Left cardiac atrium (tissue), 4 donors: ENCODE measurements at regions not wholly inside any gene's neighbourhood (a gene's known extent, or its start where the extent isn't known, plus 50 kb on each side); places are given as distances from the start of the nearest gene placed in this dataset.
"Not testable (repeated sequence)": the region's sequence is repeated elsewhere in the genome, so short reads cannot be mapped to it uniquely, and the experiment has no call there.

Experiments used
- ATAC-seq, 2 donors: fragments of 200-7000 bp; cut with Tn5 transposase; one replicate each; pipeline ENCODE4 v1.9.1; 2020; ENCODE audit warnings: mild to moderate bottlenecking in 2 of 2, moderate library complexity in 2 of 2
- DNase-seq: peaks from one replicate; pipeline ENCODE4 v3.0.0-alpha.2; 2020
- intact Hi-C, 2 donors: fragments of 100-400 bp; cut with DNase I; formaldehyde crosslinking; loops; one replicate each; pipeline versions ENCODE4 v1.14.1 to v1.15.1; 2022 to 2023
- donor health status: DM: no; HTN: yes; CAD: no.
- donor health status: DM: no; HTN: yes; CAD: no; lungs with severe emphysema.
- donor health status: DM: yes; HTN: yes; CAD: no.
- donor health status: Dilated cardiomyopathy.

DNA sequence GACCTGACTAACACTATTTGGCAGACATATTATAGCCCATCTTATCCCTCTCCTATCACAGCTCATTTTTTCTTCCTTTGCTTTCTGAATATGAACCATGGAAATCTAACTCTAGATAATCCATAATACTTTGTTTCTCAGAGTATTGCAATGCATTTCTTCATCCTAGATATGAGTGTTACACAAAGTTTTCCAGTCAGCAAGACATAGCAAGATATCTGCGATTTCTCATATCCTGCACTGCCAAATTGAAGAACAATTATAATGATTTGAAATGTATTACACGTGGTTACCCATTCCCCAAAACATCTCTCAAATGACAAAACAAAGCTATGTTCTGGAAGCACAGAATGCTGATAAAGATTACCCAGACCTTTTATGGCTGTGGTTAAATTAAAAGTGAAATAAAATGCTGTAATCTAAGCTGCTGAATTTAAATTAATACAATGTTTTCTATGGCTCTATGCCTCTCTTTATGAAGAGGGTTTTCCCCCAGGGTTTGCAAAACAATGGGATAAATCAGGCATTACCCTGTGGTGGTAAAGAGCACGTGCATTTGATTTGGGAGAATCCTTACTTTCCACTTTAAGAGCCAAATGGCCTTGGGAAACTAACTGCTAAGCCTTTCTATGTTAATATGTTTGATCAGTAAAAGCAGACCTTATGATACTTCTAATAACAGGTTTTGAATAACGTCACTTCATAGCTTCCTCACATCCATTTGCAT is 1291.0 kb upstream of the CNTN5 start:
- ATAC-seq (no peak), DNase-seq (no peak)
- intact Hi-C loops, result no loop called here

DNA sequence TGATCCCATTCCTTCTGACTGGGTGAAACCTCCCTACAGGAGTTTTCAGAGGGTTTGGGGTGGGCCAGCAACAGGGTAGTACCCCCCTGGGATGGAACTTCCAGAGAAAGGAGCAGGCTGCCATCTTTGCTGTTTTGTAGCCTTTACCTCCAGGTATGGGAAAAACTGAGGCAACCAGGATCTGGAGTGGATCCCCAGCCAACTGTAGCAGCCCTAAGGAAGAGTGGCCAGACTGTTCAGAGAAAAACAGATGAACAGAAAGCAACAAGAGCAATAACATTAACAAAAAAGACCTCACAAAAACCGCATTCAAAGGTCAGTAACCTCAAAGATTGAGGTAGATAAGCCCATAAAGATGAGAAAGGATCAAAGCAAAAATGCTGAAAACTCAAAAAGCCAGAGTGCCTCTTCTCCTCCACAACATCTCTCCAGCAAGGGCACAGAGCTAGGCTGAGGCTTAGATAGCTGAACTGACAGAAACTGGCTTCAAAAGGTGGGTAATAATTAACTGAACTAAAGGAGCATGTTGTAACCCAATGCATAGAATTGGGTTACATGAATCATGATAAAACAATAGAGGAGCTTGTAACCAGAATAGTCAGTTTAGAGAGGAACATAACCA is 1288.6 kb upstream of the CNTN5 start:
- intact Hi-C loops, result no loop called here
- ATAC-seq (no peak), DNase-seq (no peak)

DNA sequence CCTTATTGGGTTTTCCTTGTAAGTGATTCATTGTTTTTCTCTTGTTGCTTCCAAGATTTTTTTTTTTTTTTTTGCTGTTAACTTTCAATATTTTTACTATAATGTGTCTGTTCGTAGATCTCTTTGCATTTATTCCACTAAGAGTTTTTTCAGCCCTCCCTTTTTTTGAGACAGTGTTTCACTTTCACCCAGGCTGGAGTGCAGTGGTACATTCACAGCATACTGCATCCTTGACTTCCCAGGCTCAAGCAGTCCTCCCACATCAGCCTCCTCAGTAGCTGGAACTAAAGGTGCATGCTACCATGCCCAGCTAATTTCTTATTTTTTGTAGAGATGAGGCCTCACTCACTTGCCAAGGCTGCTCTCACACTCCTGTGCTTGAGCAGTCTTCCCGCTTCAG is 1282.0 kb upstream of the CNTN5 start:
- intact Hi-C loops, result no loop called here
- DNase-seq, result no peak
- ATAC-seq, result peak in 1 of 2 donors; percentile 22

DNA sequence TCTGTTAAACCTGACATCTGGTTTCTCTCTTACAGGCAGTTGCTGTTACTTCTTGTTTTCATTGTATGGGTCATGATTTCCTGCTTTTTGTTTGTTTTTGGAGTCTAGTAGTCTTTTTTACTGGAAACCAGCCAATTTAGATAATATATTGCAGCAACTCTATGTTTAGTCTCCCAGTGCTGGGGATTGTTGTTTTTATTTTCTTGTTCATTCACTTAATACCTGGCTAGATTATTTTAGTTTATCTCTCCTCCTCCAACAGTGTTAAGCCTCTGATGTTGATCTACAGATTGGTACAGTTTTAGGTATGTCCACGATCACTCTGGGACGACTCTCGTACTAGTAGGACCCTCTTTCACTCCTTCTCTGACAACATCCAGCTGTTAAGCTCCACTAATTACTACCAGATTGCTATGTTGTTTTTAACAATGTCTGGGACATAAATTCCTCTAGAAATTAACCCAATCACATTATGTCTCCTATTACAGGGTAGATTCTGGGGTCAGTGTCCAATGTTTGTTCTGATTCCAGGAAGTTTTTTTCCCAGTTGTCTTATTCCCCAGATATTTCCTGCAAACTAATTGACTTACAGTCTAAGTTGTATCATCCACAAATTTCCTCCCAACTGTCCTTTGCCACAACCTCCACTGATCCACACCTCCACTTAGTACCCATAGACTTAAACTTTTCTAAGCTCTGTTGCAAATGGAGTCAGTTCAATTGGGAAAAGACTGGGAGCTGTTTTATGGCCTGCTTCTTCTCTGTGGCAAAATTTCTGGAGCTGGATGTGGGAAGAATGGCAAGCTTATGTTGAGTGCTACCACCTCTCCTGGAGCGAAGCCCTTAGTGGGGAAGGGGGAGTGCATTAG is 1280.6 kb upstream of the CNTN5 start:
- no peak for DNase-seq
- ATAC-seq, result peak; percentile 71 to 92
- intact Hi-C loops, result no loop called here

DNA sequence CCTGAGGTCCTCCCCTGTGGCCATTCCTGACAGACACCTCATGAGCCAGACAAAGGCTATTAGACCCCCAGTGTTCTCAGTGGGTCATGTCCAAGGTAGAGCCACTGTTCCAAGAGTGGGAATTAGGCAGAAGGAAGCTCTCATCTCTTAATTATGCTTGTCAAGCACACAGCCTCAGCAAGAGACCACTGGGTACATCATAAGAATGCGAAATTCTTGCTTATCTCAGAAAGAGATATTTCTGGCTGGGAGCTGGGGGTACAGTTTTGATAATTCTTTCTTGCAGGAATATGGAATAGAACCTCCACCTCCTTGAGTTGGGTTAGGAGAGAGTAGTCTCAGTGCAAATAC is 1280.0 kb upstream of the CNTN5 start:
- intact Hi-C loops, result no loop called here

DNA sequence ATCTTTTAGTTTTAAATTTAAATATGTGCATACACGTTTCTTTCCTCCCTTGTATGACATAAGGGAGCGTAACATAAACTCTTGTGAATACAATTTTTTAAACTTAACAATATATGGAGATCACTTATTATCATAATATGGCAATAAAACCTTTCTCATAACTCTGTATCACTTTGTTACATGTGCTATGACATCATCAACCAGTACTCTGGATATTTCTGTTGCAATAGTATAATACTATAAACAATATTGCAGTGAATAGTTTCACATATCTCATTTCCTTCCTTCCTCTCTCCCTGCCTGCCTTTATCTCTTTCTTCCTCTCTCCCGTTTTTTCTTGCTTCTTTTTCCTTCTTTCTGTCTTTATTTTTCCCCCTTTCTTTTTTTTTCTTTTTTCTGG is 1278.0 kb upstream of the CNTN5 start:
- DNase-seq, result no peak
- intact Hi-C loops, result no loop called here
- no peak for ATAC-seq

More for the DNA sequence above, 1280.0 kb upstream of the CNTN5 start:
- DNase-seq (no peak), ATAC-seq (peak; percentile 29 to 30)

DNA sequence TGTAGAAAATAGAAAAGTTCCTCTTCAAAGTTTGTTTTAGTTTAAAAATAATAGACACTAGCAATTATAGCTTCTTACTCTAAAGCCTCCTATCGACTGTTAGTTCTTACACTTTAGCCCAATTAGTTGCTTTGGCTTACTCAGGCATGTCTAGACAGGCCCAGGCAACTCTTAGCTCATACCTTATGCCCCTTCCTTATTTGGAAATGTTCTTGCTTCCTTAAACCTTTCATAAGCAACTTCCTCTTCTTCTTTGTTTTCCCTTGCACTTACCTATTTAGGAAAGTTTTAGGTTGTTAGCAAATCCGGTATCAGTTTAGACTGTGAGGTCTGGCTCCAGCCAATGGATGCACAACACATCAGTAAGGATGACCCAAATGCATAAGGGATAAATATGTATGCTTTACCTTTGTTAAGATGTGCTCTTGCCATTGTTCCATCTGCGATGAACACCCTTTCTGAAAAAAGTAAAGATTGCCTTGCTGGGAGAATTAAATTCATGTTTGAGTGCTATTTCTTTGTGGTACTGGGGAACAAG is 1277.5 kb upstream of the CNTN5 start:
- intact Hi-C loops, result no loop called here

DNA sequence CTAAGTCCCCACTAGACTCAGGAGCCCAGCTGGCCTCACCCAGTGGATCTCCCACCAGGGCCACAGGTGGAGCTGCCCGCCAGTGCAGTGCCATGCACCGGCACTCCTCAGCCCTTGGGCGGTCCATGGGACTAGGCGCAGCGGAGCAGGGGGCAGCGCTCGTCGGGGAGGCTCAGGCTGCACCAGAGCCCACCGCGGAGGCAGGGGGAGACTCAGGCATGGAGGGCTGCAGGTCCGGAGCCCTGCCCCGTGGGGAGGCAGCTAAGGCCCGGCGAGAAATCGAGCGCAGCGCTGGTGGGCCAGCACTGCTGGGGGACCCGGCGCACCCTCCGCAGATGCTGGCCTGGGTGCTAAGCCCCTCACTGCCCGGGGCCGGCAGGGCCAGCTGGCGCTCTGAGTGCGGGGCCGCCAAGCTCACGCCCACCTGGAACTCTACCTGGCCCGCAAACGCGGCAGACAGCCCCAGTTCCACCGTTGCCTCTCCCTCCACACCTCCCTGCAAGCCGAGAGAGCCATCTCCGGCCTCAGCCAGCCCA is 1275.2 kb upstream of the CNTN5 start:
- ATAC-seq (no peak), DNase-seq (no peak)
- intact Hi-C loops, result no loop called here

More for the DNA sequence above, 1277.5 kb upstream of the CNTN5 start:
- DNase-seq (no peak), ATAC-seq (no peak)

DNA sequence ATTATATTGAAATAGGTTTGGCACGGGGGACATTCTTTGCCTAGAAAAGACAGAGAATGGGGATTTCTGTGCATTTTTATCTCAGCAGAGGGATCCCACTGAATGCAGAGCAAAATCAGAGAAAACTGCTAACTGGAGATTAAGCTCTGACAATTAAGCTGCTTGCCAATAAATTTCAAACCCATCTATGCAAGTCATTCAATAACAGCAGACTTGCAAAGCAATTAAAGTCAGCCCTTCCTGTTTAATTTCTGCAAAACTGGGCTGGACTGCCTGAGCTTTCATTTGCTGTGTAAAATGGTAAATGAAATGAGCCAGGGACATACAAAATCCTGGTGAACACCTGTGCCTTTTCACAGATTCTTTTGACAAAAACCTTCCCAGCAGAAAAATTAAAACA is 1273.9 kb upstream of the CNTN5 start:
- intact Hi-C loops, result no loop called here
- DNase-seq, result no peak
- no peak for ATAC-seq

DNA sequence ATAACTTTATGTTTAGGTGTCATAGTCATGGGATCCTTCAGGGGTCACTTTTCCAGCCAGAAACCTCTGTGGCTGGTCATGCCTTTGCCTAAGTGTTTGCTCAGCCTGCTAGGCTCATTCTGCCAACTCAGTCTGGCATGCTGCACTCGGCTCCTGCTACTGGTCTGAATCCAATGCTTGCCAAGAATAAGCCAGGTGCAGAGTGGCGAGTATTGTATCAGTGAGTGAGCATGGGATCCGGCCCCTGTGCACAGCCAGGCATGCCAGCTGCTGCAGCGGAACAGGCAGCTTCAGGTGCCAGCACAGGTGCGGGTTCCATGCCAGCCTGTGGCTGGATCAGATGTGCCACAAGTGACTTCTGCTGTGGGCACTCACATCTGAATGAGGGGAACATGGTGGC is 1269.3 kb upstream of the CNTN5 start:
- peak; percentile 44 to 57 for ATAC-seq
- DNase-seq, result no peak
- intact Hi-C loops, result no loop called here

DNA sequence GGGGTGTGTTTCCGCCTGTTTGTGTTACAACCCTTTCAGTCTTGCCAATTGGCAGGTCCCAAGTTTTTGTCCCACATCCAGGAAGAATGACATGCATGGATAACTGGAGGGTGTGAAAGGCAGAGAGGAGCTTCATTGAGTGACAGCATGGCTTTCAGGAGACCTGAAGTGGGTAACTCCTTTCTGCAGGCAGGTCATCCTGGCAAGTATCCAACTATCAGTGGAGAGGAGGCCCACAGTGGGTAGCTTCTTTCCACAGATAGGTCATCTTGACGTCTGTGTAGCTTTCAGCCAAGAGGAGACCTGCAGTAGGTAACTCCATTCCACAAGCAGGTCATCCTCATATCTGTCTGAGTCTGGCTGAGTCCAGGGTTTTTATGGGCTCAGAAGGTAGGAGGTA is 1268.8 kb upstream of the CNTN5 start:
- intact Hi-C loops, result no loop called here
- ATAC-seq, result no peak

DNA sequence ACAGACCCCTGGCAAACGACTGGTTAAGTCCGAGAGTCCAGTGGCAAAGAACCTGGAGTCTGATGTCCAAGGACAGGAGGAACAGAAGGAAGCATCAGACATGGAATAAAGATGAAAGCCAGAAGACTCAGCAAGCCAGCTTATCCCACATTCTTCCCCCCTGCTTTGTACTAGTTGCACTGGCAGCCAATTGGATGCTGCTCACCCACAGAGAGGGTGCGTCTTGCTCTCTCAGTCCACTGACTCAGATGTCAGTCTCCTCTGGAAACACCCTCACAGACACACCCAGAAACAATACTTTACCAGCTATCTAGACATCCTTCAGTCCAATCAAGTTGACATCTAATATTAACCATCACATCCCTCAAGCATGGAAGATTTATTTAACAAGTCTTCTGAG is 1265.8 kb upstream of the CNTN5 start:
- intact Hi-C loops, result no loop called here
- DNase-seq (no peak), ATAC-seq (no peak)

More for the DNA sequence above, 1268.8 kb upstream of the CNTN5 start:
- no peak for DNase-seq

DNA sequence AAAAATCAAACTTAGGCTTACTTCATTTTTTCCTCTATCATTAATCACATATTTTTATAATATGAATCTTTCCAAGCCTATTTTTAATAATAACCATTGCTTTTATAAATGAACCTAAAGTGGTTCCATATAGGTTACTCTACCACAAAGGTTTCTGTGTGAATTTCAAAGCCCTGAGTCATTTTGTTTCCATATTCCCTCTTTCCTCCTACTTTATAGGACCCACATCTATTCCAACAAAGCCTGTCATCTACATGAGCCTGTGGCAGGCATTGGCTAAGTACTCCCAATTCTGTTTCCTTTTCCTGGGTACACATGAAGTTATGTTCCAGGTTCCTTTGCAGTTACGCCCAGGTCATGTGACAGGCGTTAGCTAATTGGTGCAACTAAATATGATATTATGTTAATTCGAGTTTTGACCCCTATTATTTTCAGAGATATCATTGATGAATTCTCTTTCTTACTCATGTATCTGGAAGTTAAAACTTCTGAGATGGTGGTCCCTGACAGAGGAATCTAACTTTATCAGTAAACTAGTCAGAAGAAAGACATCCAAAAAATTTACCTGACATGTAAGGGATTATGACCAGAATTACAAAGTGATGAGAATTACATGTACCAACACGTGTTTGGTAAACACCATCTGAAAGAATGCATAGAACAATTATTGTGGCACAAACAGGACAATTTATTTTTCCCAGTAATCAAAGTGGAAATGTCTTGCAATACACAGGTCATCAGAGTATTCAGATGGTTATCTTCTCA is 1264.0 kb upstream of the CNTN5 start:
- ATAC-seq, result no peak
- intact Hi-C loops, result no loop called here
- DNase-seq, result no peak

DNA sequence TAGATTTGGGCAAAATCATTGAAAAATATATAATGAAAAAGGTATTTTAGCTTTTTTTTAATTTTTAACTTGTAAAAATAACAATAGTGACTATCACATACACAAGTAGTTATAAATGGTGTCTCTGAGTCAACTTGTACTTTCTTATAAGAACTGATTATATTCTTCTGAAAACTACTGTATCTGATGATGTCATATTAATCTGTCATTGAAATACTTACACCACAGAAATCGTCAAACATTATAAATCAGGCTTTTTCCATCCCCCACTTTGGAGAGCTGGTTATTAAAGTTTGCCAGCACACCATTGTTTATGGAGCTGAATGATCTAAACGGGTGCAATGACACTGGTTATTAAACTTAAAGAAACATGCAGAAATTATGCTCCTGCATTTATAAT is 1259.6 kb upstream of the CNTN5 start:
- no peak for DNase-seq
- intact Hi-C loops, result no loop called here
- ATAC-seq, result no peak

DNA sequence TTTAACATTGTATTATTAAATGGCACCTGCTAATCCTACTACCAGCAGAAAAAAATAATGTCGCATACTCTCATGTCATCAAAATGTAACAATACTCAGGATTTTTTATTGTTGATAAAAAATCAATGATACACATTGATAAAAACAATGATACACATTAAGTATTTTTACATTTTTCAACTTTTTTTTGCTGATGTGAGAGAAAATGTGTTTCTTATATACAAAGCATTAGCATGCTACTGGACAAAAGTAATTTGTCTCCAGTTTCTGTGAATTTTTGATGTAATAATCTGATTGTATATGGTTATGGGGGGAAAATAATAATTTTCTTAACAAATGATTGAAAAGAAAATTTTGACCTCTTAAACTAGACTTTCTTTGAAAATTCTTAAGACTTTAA is 1256.6 kb upstream of the CNTN5 start:
- DNase-seq (no peak), ATAC-seq (no peak)
- intact Hi-C loops, result no loop called here

DNA sequence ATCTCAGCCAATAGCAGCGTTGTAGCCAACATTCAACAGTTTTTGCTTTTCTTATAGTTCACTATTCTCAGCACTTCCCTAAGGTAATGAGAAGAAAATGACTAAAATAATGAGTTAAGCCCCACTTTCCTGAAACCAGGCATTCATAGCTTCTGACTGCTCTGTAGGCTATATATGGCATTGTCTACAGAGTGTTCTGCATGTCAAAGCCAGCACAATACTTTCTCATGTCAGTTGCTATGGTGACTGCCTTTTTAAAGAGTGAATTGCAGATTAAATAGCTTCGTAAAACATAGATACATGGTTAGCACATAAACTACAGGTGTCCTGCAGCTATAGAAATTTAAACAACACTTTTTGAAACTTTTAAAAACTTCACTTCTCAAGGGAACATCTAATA is 1256.1 kb upstream of the CNTN5 start:
- intact Hi-C loops, result no loop called here
- DNase-seq (no peak), ATAC-seq (no peak)

DNA sequence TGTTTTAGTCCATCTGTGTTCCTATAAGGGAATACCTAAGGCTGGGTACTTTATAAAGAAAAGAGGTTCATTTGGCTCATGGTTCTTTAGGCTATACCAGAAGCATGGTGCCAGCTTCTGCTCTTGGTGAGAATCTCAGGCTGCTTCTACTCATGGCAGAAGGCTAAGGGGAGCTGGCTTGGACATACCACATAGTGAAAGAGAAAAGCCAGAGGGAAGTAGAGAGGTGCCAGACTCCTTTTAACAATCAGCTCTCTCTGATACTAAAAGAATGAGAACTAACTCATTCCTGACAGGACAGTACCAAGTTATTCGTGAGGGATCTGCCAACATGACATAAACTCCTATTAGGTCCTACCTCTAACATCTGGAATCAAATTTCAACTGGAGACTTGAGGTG is 1250.2 kb upstream of the CNTN5 start:
- ATAC-seq (no peak), DNase-seq (no peak)
- intact Hi-C loops, result no loop called here

DNA sequence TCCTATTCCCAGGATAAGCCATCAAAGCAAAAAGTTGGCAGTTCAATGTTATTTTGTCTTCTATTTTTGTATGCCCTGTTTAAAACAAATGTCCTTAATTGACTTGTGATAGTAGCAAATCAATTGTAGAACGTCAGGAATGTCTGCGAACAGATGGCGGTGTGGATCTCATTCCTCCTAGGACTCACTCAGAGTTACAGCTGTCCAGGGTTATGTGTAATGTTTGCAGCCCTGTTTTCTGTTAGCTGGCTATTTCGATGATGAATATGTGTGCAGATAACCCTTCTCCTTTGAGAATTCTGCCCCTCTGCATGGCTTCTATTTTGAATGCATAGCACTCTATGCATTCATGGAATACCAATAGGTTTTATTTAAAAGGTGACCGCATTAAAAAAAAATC is 1248.0 kb upstream of the CNTN5 start:
- DNase-seq (no peak), ATAC-seq (no peak)
- intact Hi-C loops, result no loop called here

DNA sequence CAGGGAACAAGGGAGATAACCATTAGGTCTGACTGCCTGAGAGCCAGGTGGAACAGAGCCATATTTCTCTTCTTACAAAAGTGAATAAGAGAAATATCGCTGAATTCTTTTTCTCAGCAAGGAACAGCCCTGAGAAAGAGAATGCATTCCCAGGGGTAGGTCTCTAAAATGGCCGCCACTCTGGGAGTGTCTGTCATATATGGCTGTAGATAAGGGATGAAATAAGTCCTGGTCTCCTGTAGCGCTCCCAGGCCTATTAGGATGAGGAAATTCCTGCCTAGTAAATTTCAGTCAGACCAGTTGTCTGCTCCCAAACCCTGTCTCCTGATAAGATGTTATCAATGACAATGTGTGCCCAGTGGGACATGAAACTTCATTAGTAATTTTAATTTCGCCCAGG is 1236.4 kb upstream of the CNTN5 start:
- DNase-seq, intact Hi-C loops, ATAC-seq: not testable (repeated sequence)
